ENCODE measurements at regions not wholly inside any gene's neighbourhood (a gene's known extent, or its start where the extent isn't known, plus 50 kb on each side); places are given as distances from the start of the nearest gene placed in this dataset.

GRCh38 chr17:77905766-77906165 is 52.7 kb upstream of the TNRC6C start:
- TF ChIP-seq CTCF (IDR thresholded peaks at IDR 0.05): no peak
- TF ChIP-seq POLR2A (IDR thresholded peaks at IDR 0.05): no peak
